ENCODE measurements at regions not wholly inside any gene's neighbourhood (a gene's known extent, or its start where the extent isn't known, plus 50 kb on each side); places are given as distances from the start of the nearest gene placed in this dataset.

GRCh38 chr3:95759614-95760301 lies 1054.6 kb upstream of the EPHA6 start:
- no peaks in the 10 kb centered on the region for H3K9me3 ChIP-seq (ENCODE audit: insufficient read depth, low read length)
- H3K9ac ChIP-seq (ENCODE audit: low read length): no peak overlapping the region
- no peak overlapping the region for H2AFZ ChIP-seq (ENCODE audit: low read depth, low read length)
- TF ChIP-seq EZH2phosphoT487 (IDR thresholded peaks at IDR 0.05; ENCODE audit: low read depth): no peak
- TF ChIP-seq, protein P1, sequence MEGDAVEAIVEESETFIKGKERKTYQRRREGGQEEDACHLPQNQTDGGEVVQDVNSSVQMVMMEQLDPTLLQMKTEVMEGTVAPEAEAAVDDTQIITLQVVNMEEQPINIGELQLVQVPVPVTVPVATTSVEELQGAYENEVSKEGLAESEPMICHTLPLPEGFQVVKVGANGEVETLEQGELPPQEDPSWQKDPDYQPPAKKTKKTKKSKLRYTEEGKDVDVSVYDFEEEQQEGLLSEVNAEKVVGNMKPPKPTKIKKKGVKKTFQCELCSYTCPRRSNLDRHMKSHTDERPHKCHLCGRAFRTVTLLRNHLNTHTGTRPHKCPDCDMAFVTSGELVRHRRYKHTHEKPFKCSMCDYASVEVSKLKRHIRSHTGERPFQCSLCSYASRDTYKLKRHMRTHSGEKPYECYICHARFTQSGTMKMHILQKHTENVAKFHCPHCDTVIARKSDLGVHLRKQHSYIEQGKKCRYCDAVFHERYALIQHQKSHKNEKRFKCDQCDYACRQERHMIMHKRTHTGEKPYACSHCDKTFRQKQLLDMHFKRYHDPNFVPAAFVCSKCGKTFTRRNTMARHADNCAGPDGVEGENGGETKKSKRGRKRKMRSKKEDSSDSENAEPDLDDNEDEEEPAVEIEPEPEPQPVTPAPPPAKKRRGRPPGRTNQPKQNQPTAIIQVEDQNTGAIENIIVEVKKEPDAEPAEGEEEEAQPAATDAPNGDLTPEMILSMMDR (IDR thresholded peaks at IDR 0.05; ENCODE audit: low read depth, low read length): no peak
- no peaks in the 10 kb centered on the region for H3K4me1 ChIP-seq (ENCODE audit: low read length)
- H3K79me2 ChIP-seq (ENCODE audit: low read length): no peaks in the 10 kb centered on the region
- H4K20me1 ChIP-seq (ENCODE audit: insufficient read depth, low read length): no peaks in the 10 kb centered on the region
- no peak overlapping the region for H3K4me3 ChIP-seq (ENCODE audit: low read length)
- H3K4me2 ChIP-seq (ENCODE audit: low read length): no peak overlapping the region
- H3K36me3 ChIP-seq (replicated peaks; ENCODE audit: low read depth, low read length): no peaks in the 10 kb centered on the region
- H3K27me3 ChIP-seq (ENCODE audit: low read depth, low read length): no peaks in the 10 kb centered on the region
- H3K27ac ChIP-seq (ENCODE audit: low read length): no peak overlapping the region

DNA sequence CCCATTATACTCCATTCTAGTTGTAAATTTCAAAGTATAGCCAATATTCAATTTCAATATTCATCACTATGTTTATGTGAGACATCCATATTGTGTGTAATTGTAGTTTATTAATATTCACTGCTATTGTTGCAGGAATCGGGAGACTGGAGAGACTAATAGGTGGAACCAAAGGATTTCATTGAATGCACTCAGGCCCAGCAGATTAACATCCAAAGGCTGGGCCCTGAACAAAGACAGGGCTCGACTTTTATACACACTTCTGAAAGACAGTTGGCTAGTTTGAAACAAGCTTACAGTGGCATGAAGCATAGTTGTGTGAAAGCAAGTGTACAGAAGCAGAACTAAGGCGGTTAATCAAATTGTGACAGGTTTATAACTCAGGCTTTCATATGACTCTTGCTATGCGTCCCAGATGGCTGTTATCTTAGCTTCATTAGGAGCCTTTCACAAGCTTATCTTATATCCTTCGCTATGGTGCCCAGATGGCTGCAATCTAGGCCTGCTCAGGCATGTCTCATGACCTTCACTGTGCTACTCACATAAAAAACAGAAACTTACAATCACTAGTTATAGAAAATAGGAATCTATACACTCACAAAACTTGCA lies 1038.8 kb upstream of the EPHA6 start:
- TF ChIP-seq, protein P1 (IDR thresholded peaks at IDR 0.05; ENCODE audit: low read depth, low read length): no peak
- TF ChIP-seq EZH2phosphoT487 (IDR thresholded peaks at IDR 0.05; ENCODE audit: low read depth): no peak
- H3K4me1 ChIP-seq (ENCODE audit: low read length): no peaks in the 10 kb centered on the region

DNA sequence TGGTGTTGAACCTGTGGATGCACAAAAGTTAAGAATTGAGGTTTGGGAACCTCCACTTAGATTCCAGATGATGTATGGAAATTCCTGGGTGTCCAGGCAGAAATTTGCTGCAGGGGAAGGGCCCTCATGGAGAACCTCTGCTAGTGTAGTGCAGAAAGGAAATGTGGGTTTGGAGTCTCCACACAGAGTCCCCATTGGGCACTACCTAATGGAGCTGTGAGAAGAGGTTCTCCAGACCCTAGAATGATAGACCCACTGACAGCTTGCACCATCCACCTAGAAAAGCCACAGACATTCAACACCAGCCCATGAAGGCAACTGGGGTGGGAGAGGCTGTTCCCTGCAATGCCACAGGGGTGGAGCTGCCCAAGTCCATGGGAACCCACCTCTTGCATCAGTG lies 1032.8 kb upstream of the EPHA6 start:
- TF ChIP-seq EZH2phosphoT487 (IDR thresholded peaks at IDR 0.05; ENCODE audit: low read depth): no peak
- TF ChIP-seq, protein P1 (IDR thresholded peaks at IDR 0.05; ENCODE audit: low read depth, low read length): no peak
- H2AFZ ChIP-seq (ENCODE audit: low read depth, low read length): no peak overlapping the region
- no peak overlapping the region for H3K27ac ChIP-seq (ENCODE audit: low read length)
- no peaks in the 10 kb centered on the region for H4K20me1 ChIP-seq (ENCODE audit: insufficient read depth, low read length)
- H3K9ac ChIP-seq (ENCODE audit: low read length): no peak overlapping the region
- no peaks in the 10 kb centered on the region for H3K79me2 ChIP-seq (ENCODE audit: low read length)
- no peaks in the 10 kb centered on the region for H3K27me3 ChIP-seq (ENCODE audit: low read depth, low read length)
- no peak overlapping the region for H3K4me2 ChIP-seq (ENCODE audit: low read length)
- no peak overlapping the region for H3K4me3 ChIP-seq (ENCODE audit: low read length)
- no peaks in the 10 kb centered on the region for H3K36me3 ChIP-seq (replicated peaks; ENCODE audit: low read depth, low read length)
- no peaks in the 10 kb centered on the region for H3K9me3 ChIP-seq (ENCODE audit: insufficient read depth, low read length)
- H3K4me1 ChIP-seq (ENCODE audit: low read length): no peaks in the 10 kb centered on the region

More for the DNA sequence above, 1038.8 kb upstream of the EPHA6 start:
- Histone ChIP-seq H3K27me3 (ENCODE audit: low read depth, low read length) (no peaks in the 10 kb centered on the region), H3K9ac (ENCODE audit: low read length) (no peak overlapping the region), H2AFZ (ENCODE audit: low read depth, low read length) (no peak overlapping the region), H3K4me3 (ENCODE audit: low read length) (no peak overlapping the region), H4K20me1 (ENCODE audit: insufficient read depth, low read length) (no peaks in the 10 kb centered on the region), H3K36me3 (replicated peaks; ENCODE audit: low read depth, low read length) (no peaks in the 10 kb centered on the region), H3K79me2 (ENCODE audit: low read length) (no peaks in the 10 kb centered on the region), H3K9me3 (ENCODE audit: insufficient read depth, low read length) (no peaks in the 10 kb centered on the region), H3K4me2 (ENCODE audit: low read length) (no peak overlapping the region), H3K27ac (ENCODE audit: low read length) (no peak overlapping the region)

DNA sequence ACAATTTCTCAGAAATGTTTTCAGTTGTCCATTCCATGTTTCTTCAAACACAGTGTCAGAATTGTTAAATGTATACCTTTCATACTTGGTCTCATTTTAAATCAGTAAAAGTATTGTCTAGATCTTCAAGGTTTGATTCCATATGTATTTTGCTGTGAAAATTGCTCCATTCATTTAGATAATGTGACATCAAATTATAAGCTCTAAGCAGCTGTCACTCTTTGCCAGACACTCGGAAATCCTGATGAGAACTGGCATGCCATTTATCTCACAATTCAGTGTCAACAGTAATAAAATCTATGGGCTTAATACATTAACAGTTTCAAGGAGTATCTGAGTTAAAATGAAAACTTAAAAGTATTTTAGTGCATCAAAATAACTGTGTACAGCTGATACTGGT lies 1025.3 kb upstream of the EPHA6 start:
- Histone ChIP-seq H3K9me3 (ENCODE audit: insufficient read depth, low read length) (no peaks in the 10 kb centered on the region), H4K20me1 (ENCODE audit: insufficient read depth, low read length) (no peaks in the 10 kb centered on the region), H3K4me2 (ENCODE audit: low read length) (no peak overlapping the region), H3K27ac (ENCODE audit: low read length) (no peak overlapping the region), H3K79me2 (ENCODE audit: low read length) (no peaks in the 10 kb centered on the region), H3K27me3 (ENCODE audit: low read depth, low read length) (no peaks in the 10 kb centered on the region), H3K36me3 (replicated peaks; ENCODE audit: low read depth, low read length) (no peaks in the 10 kb centered on the region), H2AFZ (ENCODE audit: low read depth, low read length) (no peak overlapping the region), H3K4me3 (ENCODE audit: low read length) (no peak overlapping the region), H3K9ac (ENCODE audit: low read length) (no peak overlapping the region), H3K4me1 (ENCODE audit: low read length) (no peaks in the 10 kb centered on the region)
- TF ChIP-seq, protein P1 (IDR thresholded peaks at IDR 0.05; ENCODE audit: low read depth, low read length): no peak
- no peak for TF ChIP-seq EZH2phosphoT487 (IDR thresholded peaks at IDR 0.05; ENCODE audit: low read depth)
